RWPE2 (cell line): ENCODE measurements at regions not wholly inside any gene's neighbourhood (a gene's known extent, or its start where the extent isn't known, plus 50 kb on each side); places are given as distances from the start of the nearest gene placed in this dataset.

Experiments
- ATAC-seq: fragments of 200-7000 bp; cut with Tn5 transposase; 3 replicates; pipeline ENCODE4 v1.9.1; 2021; ENCODE audit warnings: low read depth
- DNase-seq: peaks from one replicate; pipeline ENCODE4 v3.0.0-alpha.2; 2020; ENCODE audit warnings: low spot score
- H3K27ac ChIP-seq: fragments of 450-650 bp; 2 replicates; pipeline ENCODE4 v1.5.1; 2017; ENCODE audit warnings: mild to moderate bottlenecking; ENCODE audit not compliant: poor library complexity, severe bottlenecking
- H3K27me3 ChIP-seq: fragments of 250-450 bp; sonication (Bioruptor Pico); 2 replicates; pipeline ENCODE4 v1.5.1; 2021; ENCODE audit warnings: mild to moderate bottlenecking, moderate library complexity; ENCODE audit not compliant: insufficient read depth, poor library complexity, severe bottlenecking
- H3K36me3 ChIP-seq: fragments of 250-450 bp; sonication (Bioruptor Pico); 2 replicates; pipeline ENCODE4 v1.5.1; 2020; ENCODE audit warnings: low read depth, mild to moderate bottlenecking, moderate library complexity
- H3K4me1 ChIP-seq: fragments of 250-450 bp; sonication (Bioruptor Pico); 2 replicates; pipeline ENCODE4 v1.5.1; 2021; ENCODE audit warnings: mild to moderate bottlenecking, moderate library complexity; ENCODE audit not compliant: insufficient read depth, poor library complexity, severe bottlenecking
- H3K4me3 ChIP-seq: fragments of 250-450 bp; sonication (Bioruptor Pico); 2 replicates; pipeline ENCODE4 v1.5.1; 2021; ENCODE audit warnings: mild to moderate bottlenecking, moderate library complexity; ENCODE audit not compliant: severe bottlenecking
- H3K9me3 ChIP-seq: fragments of 250-450 bp; sonication (Bioruptor Pico); 2 replicates; pipeline ENCODE4 v1.5.1; 2021; ENCODE audit warnings: mild to moderate bottlenecking, moderate library complexity; ENCODE audit not compliant: severe bottlenecking
- CTCF ChIP-seq: fragments of 450-650 bp; IDR thresholded peaks from one replicate; pipeline ENCODE4 v1.5.1; 2017; ENCODE audit warnings: mild to moderate bottlenecking, moderate library complexity; ENCODE audit not compliant: poor library complexity, severe bottlenecking

- H3K9me3 ChIP-seq, result no peaks in the 10 kb centered on the region
- ATAC-seq (no peak), DNase-seq (no peak)
- H3K4me3 ChIP-seq, result no peak overlapping the region
- H3K36me3 ChIP-seq, result no peaks in the 10 kb centered on the region
- no peaks in the 10 kb centered on the region for H3K27me3 ChIP-seq
- H3K4me1 ChIP-seq, result no peaks in the 10 kb centered on the region
- TF ChIP-seq CTCF, result no peak
- no peak overlapping the region for H3K27ac ChIP-seq
These were observed 128.9 kb downstream of the BARX1 start for GRCh38 chr9:93826209-93826608.

GRCh38 chr9:93825348-93826115 lies 129.6 kb downstream of the BARX1 start:
- Histone ChIP-seq H3K9me3 (no peaks in the 10 kb centered on the region), H3K4me3 (no peak overlapping the region), H3K27ac (no peak overlapping the region), H3K4me1 (no peaks in the 10 kb centered on the region), H3K27me3 (no peaks in the 10 kb centered on the region), H3K36me3 (no peaks in the 10 kb centered on the region)
- no peak for TF ChIP-seq CTCF
- DNase-seq (no peak), ATAC-seq (no peak)

- no peak for TF ChIP-seq CTCF
- Histone ChIP-seq H3K27ac (no peak overlapping the region), H3K9me3 (no peaks in the 10 kb centered on the region), H3K36me3 (no peaks in the 10 kb centered on the region), H3K4me1 (no peaks in the 10 kb centered on the region), H3K4me3 (no peak overlapping the region), H3K27me3 (peaks cover under 1% of the 10 kb centered on the region)
- ATAC-seq (no peak), DNase-seq (no peak)
These were observed 130.5 kb downstream of the BARX1 start for GRCh38 chr9:93824386-93825294.

GRCh38 chr9:93823245-93824072 lies 131.7 kb downstream of the BARX1 start:
- Histone ChIP-seq H3K4me1 (no peaks in the 10 kb centered on the region), H3K27ac (no peak overlapping the region), H3K4me3 (no peak overlapping the region), H3K9me3 (no peaks in the 10 kb centered on the region), H3K27me3 (peaks cover 3% of the 10 kb centered on the region), H3K36me3 (no peaks in the 10 kb centered on the region)
- ATAC-seq, result no peak; the same call in 2 of the 3 replicates
- no peak for TF ChIP-seq CTCF
- no peak for DNase-seq
